K562 (cell line): ENCODE measurements at regions not wholly inside any gene's neighbourhood (a gene's known extent, or its start where the extent isn't known, plus 50 kb on each side); places are given as distances from the start of the nearest gene placed in this dataset.
A peak's percentile ranks its signal among the peaks of the same experiment; 100 is the strongest.

Experiments used
- ARID4B ChIP-seq: sonication (generic); formaldehyde crosslinking; IDR thresholded peaks from 2 replicates; pipeline ENCODE4 v1.8.0; 2022; ENCODE audit warnings: mild to moderate bottlenecking, missing genetic modification reagents
- BCL6 ChIP-seq: fragments of 250-450 bp; sonication (Bioruptor Pico); IDR thresholded peaks from 2 replicates; pipeline ENCODE4 v1.4.0; 2020
- CCNT2 ChIP-seq: IDR thresholded peaks from 2 replicates; pipeline ENCODE4 v1.6.1; 2011; ENCODE audit warnings: borderline replicate concordance, low read depth, mild to moderate bottlenecking, moderate library complexity, mixed read lengths, low read length; ENCODE audit not compliant: insufficient read length; ENCODE audit errors: extremely low read depth
- FOXM1 ChIP-seq, 2 experiments: fragments of 450-650 bp in 1 of 2; sonication (generic) in 1 of 2; formaldehyde crosslinking in 1 of 2; IDR thresholded peaks; 2 replicates each; pipeline versions ENCODE4 v1.6.1 to v1.9.0; 2017 to 2022; ENCODE audit warnings: low read depth in 2 of 2, mild to moderate bottlenecking in 2 of 2, missing genetic modification reagents in 1 of 2, moderate library complexity in 1 of 2
- L3MBTL2 ChIP-seq: fragments of 450-650 bp; IDR thresholded peaks from 2 replicates; pipeline ENCODE4 v1.6.1; 2016; ENCODE audit warnings: mild to moderate bottlenecking, moderate library complexity
- MEIS2 ChIP-seq: fragments of 450-650 bp; IDR thresholded peaks from 2 replicates; pipeline ENCODE4 v1.6.1; 2014; ENCODE audit warnings: mild to moderate bottlenecking; ENCODE audit not compliant: partially characterized antibody
- MYNN ChIP-seq, 2 experiments: sonication (generic); formaldehyde crosslinking in 1 of 2; IDR thresholded peaks; 2 replicates each; pipeline versions ENCODE4 v1.5.0 to v1.6.1; 2016 to 2020; ENCODE audit warnings: antibody characterized with exemption in 1 of 2, missing genetic modification reagents in 1 of 2
- NFE2L1 ChIP-seq: fragments of 450-650 bp; IDR thresholded peaks from 2 replicates; pipeline ENCODE4 v1.6.1; 2016; ENCODE audit warnings: missing genetic modification characterization, low read depth, mild to moderate bottlenecking, missing compliant biosample characterization, moderate library complexity, borderline replicate concordance
- NR1H2 ChIP-seq: sonication (generic); formaldehyde crosslinking; IDR thresholded peaks from 2 replicates; pipeline ENCODE4 v1.4.0; 2020; ENCODE audit warnings: mild to moderate bottlenecking, missing genetic modification reagents
- NR2C2 ChIP-seq, 2 experiments: fragments of 200-800 bp in 1 of 2; sonication (Bioruptor generic) in 1 of 2; sonication (generic) in 1 of 2; formaldehyde crosslinking in 1 of 2; IDR thresholded peaks; 2 replicates each; pipeline versions ENCODE4 v1.6.1 to v1.8.0; 2016 to 2022; ENCODE audit warnings: mild to moderate bottlenecking in 1 of 2, missing compliant biosample characterization in 1 of 2, missing genetic modification characterization in 1 of 2, missing genetic modification reagents in 1 of 2
- POLR2G ChIP-seq: fragments of 200-400 bp; formaldehyde crosslinking; IDR thresholded peaks from 2 replicates; pipeline ENCODE4 v1.6.1; 2017; ENCODE audit warnings: low read depth, mild to moderate bottlenecking, antibody characterized with exemption, low read length, moderate library complexity
- RBM15 ChIP-seq: fragments of 200-400 bp; formaldehyde crosslinking; IDR thresholded peaks from 2 replicates; pipeline ENCODE4 v1.6.1; 2018; ENCODE audit warnings: mild to moderate bottlenecking, low read length, moderate library complexity; ENCODE audit not compliant: insufficient read depth
- SUPT5H ChIP-seq: fragments of 450-650 bp; IDR thresholded peaks from 2 replicates; pipeline ENCODE4 v1.6.1; 2016
- TBP ChIP-seq: optimal IDR thresholded peaks from 2 replicates; pipeline ENCODE3; 2011; ENCODE audit warnings: low read depth, low read length, improper control_type of control experiment
- ZBED1 ChIP-seq: IDR thresholded peaks from 2 replicates; pipeline ENCODE4 v1.6.1; 2014
- ZNF143 ChIP-seq: sonication (generic); formaldehyde crosslinking; IDR thresholded peaks from 2 replicates; pipeline ENCODE4 v1.9.0; 2022; ENCODE audit warnings: mild to moderate bottlenecking, missing genetic modification reagents
- ZNF24 ChIP-seq: fragments of 450-650 bp; IDR thresholded peaks from 2 replicates; pipeline ENCODE4 v1.6.1; 2016
- TF ChIP-seq, protein P1 (sequence below): fragments of 250-450 bp; sonication (Bioruptor Pico); IDR thresholded peaks from 2 replicates; pipeline ENCODE4 v1.8.0; 2022; ENCODE audit warnings: inconsistent platforms

- no peak for TF ChIP-seq NR2C2 (CRISPR knock-in tag; IDR thresholded peaks at IDR 0.05)
- TF ChIP-seq NR2C2 (tag; IDR thresholded peaks at IDR 0.05) = peak; percentile 57; the same call in 1 of the 2 replicates
- peak; percentile 83 for TF ChIP-seq ZNF143 (CRISPR knock-in tag)
- TF ChIP-seq TBP = peak; percentile 16
- TF ChIP-seq L3MBTL2 = peak; percentile 57
- no peak for TF ChIP-seq RBM15
- TF ChIP-seq ZBED1 = no peak
- peak; percentile 73; the same call in 1 of the 2 replicates for TF ChIP-seq MYNN (IDR thresholded peaks at IDR 0.05)
- no peak for TF ChIP-seq MYNN (CRISPR knock-in tag; IDR thresholded peaks at IDR 0.05)
- peak; percentile 5 for TF ChIP-seq MEIS2
- peak; percentile 91 for TF ChIP-seq ZNF24
- TF ChIP-seq CCNT2 = peak; percentile 60
- peak; percentile 30; the same call in 1 of the 2 replicates for TF ChIP-seq ARID4B (CRISPR knock-in tag)
- peak; percentile 49 for TF ChIP-seq SUPT5H
- no peak for TF ChIP-seq BCL6 (CRISPR knock-in tag)
- TF ChIP-seq POLR2G = peak; percentile 76
- no peak for TF ChIP-seq FOXM1 (IDR thresholded peaks at IDR 0.05; ENCODE audit: low read depth)
- TF ChIP-seq FOXM1 (CRISPR knock-in tag; IDR thresholded peaks at IDR 0.05; ENCODE audit: low read depth) = no peak; the same call in 1 of the 2 replicates
- no peak for TF ChIP-seq NFE2L1
- TF ChIP-seq, protein P1, sequence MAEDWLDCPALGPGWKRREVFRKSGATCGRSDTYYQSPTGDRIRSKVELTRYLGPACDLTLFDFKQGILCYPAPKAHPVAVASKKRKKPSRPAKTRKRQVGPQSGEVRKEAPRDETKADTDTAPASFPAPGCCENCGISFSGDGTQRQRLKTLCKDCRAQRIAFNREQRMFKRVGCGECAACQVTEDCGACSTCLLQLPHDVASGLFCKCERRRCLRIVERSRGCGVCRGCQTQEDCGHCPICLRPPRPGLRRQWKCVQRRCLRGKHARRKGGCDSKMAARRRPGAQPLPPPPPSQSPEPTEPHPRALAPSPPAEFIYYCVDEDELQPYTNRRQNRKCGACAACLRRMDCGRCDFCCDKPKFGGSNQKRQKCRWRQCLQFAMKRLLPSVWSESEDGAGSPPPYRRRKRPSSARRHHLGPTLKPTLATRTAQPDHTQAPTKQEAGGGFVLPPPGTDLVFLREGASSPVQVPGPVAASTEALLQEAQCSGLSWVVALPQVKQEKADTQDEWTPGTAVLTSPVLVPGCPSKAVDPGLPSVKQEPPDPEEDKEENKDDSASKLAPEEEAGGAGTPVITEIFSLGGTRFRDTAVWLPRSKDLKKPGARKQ (CRISPR knock-in tag) = peak; percentile 96
- TF ChIP-seq NR1H2 = no peak
These were observed 59.1 kb downstream of the ZNF467 start (continued) for GRCh38 chr7:149714081-149714909.
